DND-41 (cell line): ENCODE measurements at regions not wholly inside any gene's neighbourhood (a gene's known extent, or its start where the extent isn't known, plus 50 kb on each side); places are given as distances from the start of the nearest gene placed in this dataset.

Experiments
- ATAC-seq: fragments of 200-7000 bp; cut with Tn5 transposase; 3 replicates; pipeline ENCODE4 v1.9.1; 2021; ENCODE audit warnings: low read depth; ENCODE audit not compliant: insufficient read depth
- DNase-seq: peaks from one replicate; pipeline ENCODE4 v3.0.0-alpha.2; 2020
- H2AFZ ChIP-seq: 2 replicates; pipeline ENCODE4 v1.6.0; 2012; ENCODE audit warnings: low read depth, low read length
- H3K27ac ChIP-seq: 2 replicates; pipeline ENCODE4 v1.5.1; 2012; ENCODE audit warnings: low read length, inconsistent platforms
- H3K27me3 ChIP-seq: fragments of 200-600 bp; sonication (generic); 2 replicates; pipeline ENCODE4 v1.6.0; 2012; ENCODE audit warnings: low read length, mild to moderate bottlenecking, inconsistent platforms; ENCODE audit not compliant: insufficient read depth, poor library complexity
- H3K36me3 ChIP-seq: 2 replicates; pipeline ENCODE4 v1.5.1; 2012; ENCODE audit warnings: low read length, inconsistent platforms; ENCODE audit not compliant: insufficient read depth
- H3K4me1 ChIP-seq: 2 replicates; pipeline ENCODE4 v1.5.1; 2012; ENCODE audit warnings: mild to moderate bottlenecking, low read length; ENCODE audit not compliant: insufficient read depth
- H3K4me2 ChIP-seq: 2 replicates; pipeline ENCODE4 v1.6.0; 2012; ENCODE audit warnings: mild to moderate bottlenecking, moderate library complexity, low read length, inconsistent platforms; ENCODE audit not compliant: insufficient read depth
- H3K4me3 ChIP-seq, 2 experiments: fragments of 200-600 bp in 1 of 2; shearing (Covaris generic) in 1 of 2; 2 replicates each; pipeline ENCODE4 v1.5.1; 2012 to 2016; ENCODE audit warnings: inconsistent platforms in 2 of 2, low read length in 2 of 2, mild to moderate bottlenecking in 2 of 2, low read depth in 1 of 2, moderate library complexity in 1 of 2
- H3K79me2 ChIP-seq: 2 replicates; pipeline ENCODE4 v1.6.0; 2012; ENCODE audit warnings: low read length, inconsistent platforms; ENCODE audit not compliant: insufficient read depth
- H3K9ac ChIP-seq: 2 replicates; pipeline ENCODE4 v1.6.0; 2012; ENCODE audit warnings: low read depth, mild to moderate bottlenecking, inconsistent platforms, low read length, moderate library complexity
- H3K9me3 ChIP-seq: 2 replicates; pipeline ENCODE4 v1.5.1; 2012; ENCODE audit warnings: low read length, moderate library complexity, mild to moderate bottlenecking, inconsistent platforms; ENCODE audit not compliant: insufficient read depth, severe bottlenecking
- H4K20me1 ChIP-seq: 2 replicates; pipeline ENCODE4 v1.6.0; 2012; ENCODE audit warnings: low read length; ENCODE audit not compliant: insufficient read depth
- CTCF ChIP-seq: IDR thresholded peaks from 2 replicates; pipeline ENCODE4 v1.5.1; 2012; ENCODE audit warnings: borderline replicate concordance, low read length, moderate library complexity, mild to moderate bottlenecking; ENCODE audit not compliant: poor library complexity, severe bottlenecking; ENCODE audit errors: extremely low read depth
- EZH2 ChIP-seq: IDR thresholded peaks from 3 replicates; pipeline ENCODE4 v1.6.1; 2012; ENCODE audit warnings: borderline replicate concordance, low read depth, mild to moderate bottlenecking, moderate library complexity, low read length, inconsistent platforms; ENCODE audit not compliant: severe bottlenecking

DNA sequence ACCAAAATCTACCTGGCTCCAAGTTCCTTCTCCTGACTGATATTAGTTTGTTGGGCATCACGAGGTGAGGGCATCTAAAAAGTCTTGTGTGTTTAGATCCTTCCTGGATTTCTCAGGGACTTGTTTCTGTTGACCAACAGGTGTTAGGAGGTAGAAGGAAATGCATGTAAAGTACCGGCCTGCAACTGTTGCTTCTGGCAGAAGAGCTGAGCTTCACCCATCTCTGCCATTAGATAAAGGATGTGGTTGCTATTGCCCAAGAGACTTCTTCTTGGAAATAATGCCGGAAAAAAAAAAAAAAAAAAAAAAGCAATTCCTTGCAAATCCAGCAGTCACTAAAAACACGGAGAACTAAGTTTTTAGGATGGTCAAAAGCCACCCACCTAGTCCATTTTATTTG lies 303.1 kb downstream of the CDH26 start:
- no peak for TF ChIP-seq CTCF
- TF ChIP-seq EZH2: no peak
- Histone ChIP-seq H3K27me3 (no peaks in the 10 kb centered on the region), H3K4me1 (peaks cover 100% of the 10 kb centered on the region), H3K36me3 (peaks cover 56% of the 10 kb centered on the region), H2AFZ (no peak overlapping the region), H3K79me2 (peaks cover 88% of the 10 kb centered on the region), H4K20me1 (no peaks in the 10 kb centered on the region), H3K27ac (peak overlapping the region; percentile 98), H3K9ac (peak overlapping the region; percentile 73), H3K9me3 (no peaks in the 10 kb centered on the region), H3K4me3 (peak overlapping the region in 1 of 2 experiments; percentile 50; a peak in 2 of 4 replicates), H3K4me2 (peak overlapping the region; percentile 70)
- peak; percentile 30 for ATAC-seq
- DNase-seq: peak; percentile 72

GRCh38 chr20:60262967-60263603 lies 304.9 kb downstream of the CDH26 start:
- peaks cover 88% of the 10 kb centered on the region for H3K79me2 ChIP-seq
- DNase-seq (peak; percentile 49), ATAC-seq (no peak)

DNA sequence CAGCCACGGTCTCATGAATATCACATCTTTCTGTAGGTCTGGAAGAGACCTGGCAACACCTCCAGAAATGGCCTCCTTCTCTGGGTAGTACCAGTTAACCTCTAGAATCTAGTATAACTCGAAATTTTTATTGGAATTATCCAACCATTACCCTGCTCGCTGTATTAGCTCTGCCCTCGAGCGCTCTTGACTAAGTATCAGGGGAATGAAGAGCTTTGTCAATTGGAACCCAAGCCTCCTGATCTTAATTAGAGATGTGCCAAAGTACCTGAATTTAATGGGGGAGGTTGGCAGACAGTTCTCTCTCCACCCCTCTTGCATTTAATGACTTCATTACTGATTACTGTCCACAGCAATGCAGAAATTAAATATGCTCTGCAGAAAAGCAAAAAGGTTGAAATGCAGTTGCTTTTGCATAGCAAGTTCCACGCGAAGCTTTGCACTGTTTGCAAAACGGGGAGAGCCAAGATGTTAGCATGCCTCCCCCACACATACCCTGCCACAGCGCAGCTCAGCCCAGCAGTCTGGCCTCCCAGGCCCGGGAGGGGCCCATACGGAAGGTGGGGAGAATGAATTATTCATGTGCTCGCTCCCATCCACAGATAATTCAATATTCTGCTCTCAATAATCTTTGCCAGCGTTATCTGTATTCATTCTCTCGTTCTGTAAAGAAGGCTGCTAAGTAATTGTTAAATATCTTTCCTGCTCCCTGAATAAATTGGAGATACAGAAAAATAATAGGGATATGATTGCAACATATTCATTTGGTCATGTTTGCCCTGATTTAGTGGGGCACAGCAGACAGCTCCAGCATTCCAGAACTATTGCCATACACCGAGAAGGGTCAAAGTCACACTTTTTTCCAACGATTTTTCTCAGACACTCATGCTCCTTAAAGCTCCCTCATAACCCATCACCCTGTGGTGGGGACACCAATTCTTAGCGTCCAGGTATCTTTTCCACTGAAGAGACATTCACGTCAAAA lies 305.8 kb downstream of the CDH26 start:
- no peak for DNase-seq
- peaks cover 88% of the 10 kb centered on the region for H3K79me2 ChIP-seq
- H2AFZ ChIP-seq: no peak overlapping the region
- H3K9ac ChIP-seq: peak overlapping the region; percentile 73
- no peak for ATAC-seq
- no peak overlapping the region for H3K4me3 ChIP-seq
- H3K36me3 ChIP-seq: peaks cover 58% of the 10 kb centered on the region
- H3K27ac ChIP-seq: peak overlapping the region; percentile 98
- peaks cover 100% of the 10 kb centered on the region for H3K4me1 ChIP-seq
- no peak for TF ChIP-seq EZH2
- TF ChIP-seq CTCF: no peak
- no peaks in the 10 kb centered on the region for H3K27me3 ChIP-seq
- no peaks in the 10 kb centered on the region for H3K9me3 ChIP-seq
- peak overlapping the region; percentile 70; the same call in 1 of the 2 replicates for H3K4me2 ChIP-seq
- H4K20me1 ChIP-seq: no peaks in the 10 kb centered on the region

More at GRCh38 chr20:60262967-60263603, 304.9 kb downstream of the CDH26 start:
- Histone ChIP-seq H3K9me3 (no peaks in the 10 kb centered on the region), H3K9ac (peak overlapping the region; percentile 73), H3K27ac (peak overlapping the region; percentile 98), H3K4me2 (peak overlapping the region; percentile 70), H3K36me3 (peaks cover 56% of the 10 kb centered on the region), H3K27me3 (no peaks in the 10 kb centered on the region), H3K4me1 (peaks cover 100% of the 10 kb centered on the region), H3K4me3 (peak overlapping the region in 1 of 2 experiments; percentile 3; a peak in 1 of 4 replicates), H2AFZ (no peak overlapping the region), H4K20me1 (no peaks in the 10 kb centered on the region)
- TF ChIP-seq EZH2 (no peak), CTCF (peak; percentile 76)
